ENCODE measurements at regions not wholly inside any gene's neighbourhood (a gene's known extent, or its start where the extent isn't known, plus 50 kb on each side); places are given as distances from the start of the nearest gene placed in this dataset.
A peak's percentile ranks its signal among the peaks of the same experiment; 100 is the strongest.
"Not testable (repeated sequence)": the region's sequence is repeated elsewhere in the genome, so short reads cannot be mapped to it uniquely, and the experiment has no call there.

DNA sequence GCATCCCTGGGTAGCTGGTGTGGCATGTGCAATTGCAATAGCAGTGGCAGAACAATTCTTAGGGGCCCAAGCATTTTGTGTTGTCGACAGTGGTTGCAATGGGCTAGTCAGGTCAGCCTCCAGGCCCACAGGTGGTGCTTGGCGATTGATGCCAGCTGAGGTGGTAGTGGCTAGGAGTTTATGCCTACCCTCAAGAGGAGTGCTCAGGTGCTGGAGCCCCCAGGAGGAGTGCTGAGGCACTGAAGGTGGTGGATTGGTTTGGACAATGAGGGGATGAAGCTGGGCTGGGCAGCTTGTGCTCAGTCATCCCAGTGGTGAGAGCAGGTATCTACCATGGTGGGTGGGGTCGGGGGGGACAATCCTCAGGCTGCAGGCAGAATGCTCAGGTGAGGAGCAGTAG lies 877.9 kb upstream of the TMEFF2 start:
- intact Hi-C loops (cut with DNase I), result no loop called here
- no peak overlapping the region for H3K27ac ChIP-seq (ENCODE audit: low read length)
- H3K4me3 ChIP-seq (ENCODE audit: low read length), result no peak overlapping the region
- DNase-seq (peak in 1 of 3 donors; percentile 33), ATAC-seq (no peak)
- no peaks in the 10 kb centered on the region for H3K4me1 ChIP-seq (ENCODE audit: control insufficient read depth, insufficient read depth, low read length)
- 56% methylated on average over 3 of the region's 3 CpGs for WGBS
- no peaks in the 10 kb centered on the region for H3K9me3 ChIP-seq (ENCODE audit: control insufficient read depth, low read length)
- no peaks in the 10 kb centered on the region for H3K27me3 ChIP-seq (ENCODE audit: control insufficient read depth, insufficient read depth)

DNA sequence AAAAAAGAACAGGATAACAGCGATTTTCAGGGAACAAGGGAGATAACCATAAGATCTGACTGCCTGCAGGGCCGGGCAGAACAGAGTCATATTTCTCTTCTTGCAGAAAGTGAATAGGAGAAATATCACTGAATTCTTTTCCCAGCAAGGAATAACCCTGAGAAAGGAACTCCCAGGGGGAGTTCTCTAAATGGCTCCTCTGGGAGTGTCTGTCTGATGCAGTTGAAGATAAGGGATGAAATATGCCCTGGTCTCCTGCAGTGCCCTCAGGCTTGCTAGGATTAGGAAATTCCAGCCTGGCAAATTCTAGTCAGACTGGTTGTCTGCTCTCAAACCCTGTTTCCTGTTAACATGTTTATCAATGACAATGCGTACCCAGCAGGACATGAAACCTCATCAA lies 830.8 kb upstream of the TMEFF2 start:
- H3K27ac ChIP-seq (ENCODE audit: low read length); ATAC-seq: not testable (repeated sequence)

DNA sequence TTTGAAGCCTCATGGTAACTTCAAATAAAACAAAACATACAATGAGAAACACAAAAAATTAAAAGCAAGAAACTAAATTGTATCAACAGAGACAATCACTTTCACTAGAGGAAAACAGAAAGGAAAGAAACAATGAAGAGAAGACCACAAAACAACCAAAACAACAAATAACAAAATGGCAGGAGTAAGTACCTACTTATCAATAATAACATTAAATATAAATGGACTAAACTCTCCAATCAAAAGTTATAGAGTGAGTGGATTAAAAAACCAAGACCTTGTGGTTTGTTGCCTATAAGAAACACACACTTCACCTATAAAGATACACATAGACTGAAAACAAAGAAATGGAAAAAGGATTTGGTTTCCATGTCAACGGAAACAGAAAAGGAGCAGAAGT lies 830.1 kb upstream of the TMEFF2 start:
- Histone ChIP-seq H3K4me3 (ENCODE audit: low read length) (no peak overlapping the region), H3K9me3 (ENCODE audit: control insufficient read depth, low read length) (no peaks in the 10 kb centered on the region), H3K27me3 (ENCODE audit: control insufficient read depth, insufficient read depth) (no peaks in the 10 kb centered on the region), H3K4me1 (ENCODE audit: control insufficient read depth, insufficient read depth, low read length) (no peaks in the 10 kb centered on the region), H3K27ac (ENCODE audit: low read length) (no peak overlapping the region)
- ATAC-seq (no peak), DNase-seq (no peak)
- WGBS, result 64% methylated on average over 1 of the region's 1 CpG
- intact Hi-C loops (cut with DNase I), result no loop called here

More for the DNA sequence above, 830.8 kb upstream of the TMEFF2 start:
- H3K4me3 ChIP-seq (ENCODE audit: low read length); H3K4me1 ChIP-seq (ENCODE audit: control insufficient read depth, insufficient read depth, low read length); DNase-seq; H3K27me3 ChIP-seq (ENCODE audit: control insufficient read depth, insufficient read depth); H3K9me3 ChIP-seq (ENCODE audit: control insufficient read depth, low read length); intact Hi-C loops (cut with DNase I): not testable (repeated sequence)
- 72% methylated on average over 3 of the region's 3 CpGs for WGBS

DNA sequence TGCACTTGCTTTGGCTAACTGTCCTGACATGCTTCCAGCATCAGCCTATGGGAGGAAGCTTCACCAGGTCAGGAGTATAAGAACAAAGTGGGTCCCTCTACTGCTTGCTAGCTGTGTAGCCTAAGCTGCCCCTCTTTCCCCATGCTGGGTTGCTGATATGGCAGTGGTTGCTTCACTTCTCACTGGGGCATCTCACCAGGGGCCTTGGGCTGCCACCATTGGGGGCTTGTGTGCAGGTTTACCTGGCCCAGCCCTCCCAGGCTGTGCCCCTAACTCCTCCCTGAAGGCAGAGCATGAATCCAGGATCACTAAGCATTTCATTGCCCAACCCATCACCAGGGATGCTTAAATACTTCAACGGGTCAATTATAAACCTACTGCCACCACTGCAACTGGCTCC lies 817.1 kb upstream of the TMEFF2 start:
- H3K4me3 ChIP-seq (ENCODE audit: low read length), result no peak overlapping the region
- ATAC-seq (no peak), DNase-seq (no peak)
- 89% methylated on average over 1 of the region's 1 CpG for WGBS
- no peaks in the 10 kb centered on the region for H3K4me1 ChIP-seq (ENCODE audit: control insufficient read depth, insufficient read depth, low read length)
- H3K9me3 ChIP-seq (ENCODE audit: control insufficient read depth, low read length), result no peaks in the 10 kb centered on the region
- intact Hi-C loops (cut with DNase I), result no loop called here
- no peaks in the 10 kb centered on the region for H3K27me3 ChIP-seq (ENCODE audit: control insufficient read depth, insufficient read depth)
- H3K27ac ChIP-seq (ENCODE audit: low read length), result no peak overlapping the region

DNA sequence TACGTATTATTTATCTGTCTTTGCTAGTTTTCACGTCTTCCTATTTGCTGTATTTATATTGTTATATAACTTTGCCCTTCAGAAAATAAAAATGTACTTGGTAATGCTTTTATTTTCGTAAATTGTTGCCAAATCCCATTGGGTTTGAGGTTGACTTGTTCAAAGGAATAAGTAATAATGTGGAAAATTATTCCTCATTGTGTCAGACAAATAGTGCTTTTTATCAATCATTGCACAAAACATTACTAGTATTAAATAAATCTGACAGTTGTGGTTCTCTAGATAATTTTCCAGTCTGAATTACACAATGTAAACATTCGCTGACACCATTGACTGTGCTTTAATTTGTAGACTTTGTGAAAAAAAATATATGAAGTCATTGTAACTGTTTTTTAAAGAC lies 798.3 kb upstream of the TMEFF2 start:
- DNase-seq (no peak), ATAC-seq (no peak)
- intact Hi-C loops (cut with DNase I), result no loop called here
- no peak overlapping the region for H3K4me3 ChIP-seq (ENCODE audit: low read length)
- H3K9me3 ChIP-seq (ENCODE audit: control insufficient read depth, low read length), result no peaks in the 10 kb centered on the region
- no peaks in the 10 kb centered on the region for H3K4me1 ChIP-seq (ENCODE audit: control insufficient read depth, insufficient read depth, low read length)
- no peak overlapping the region for H3K27ac ChIP-seq (ENCODE audit: low read length)
- 70% methylated on average over 4 of the region's 4 CpGs for WGBS
- H3K27me3 ChIP-seq (ENCODE audit: control insufficient read depth, insufficient read depth), result no peaks in the 10 kb centered on the region

DNA sequence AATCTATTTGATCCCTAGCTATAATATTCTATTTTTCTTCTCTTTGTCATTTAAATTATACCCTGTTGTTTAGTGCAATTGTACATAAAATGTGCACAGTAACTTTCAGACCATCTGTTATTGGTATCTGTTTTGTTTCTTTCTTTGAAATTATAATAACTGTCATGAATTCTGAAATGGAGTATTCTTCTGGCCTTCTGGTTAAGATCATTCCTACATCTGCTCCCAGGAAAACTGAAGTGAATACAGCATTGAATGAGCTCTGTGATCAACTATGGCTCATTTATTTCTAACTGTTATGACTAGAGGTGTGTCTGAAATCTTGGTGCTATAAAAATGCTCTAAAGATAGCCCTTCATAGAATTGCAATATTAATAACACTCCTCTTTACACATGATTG lies 788.4 kb upstream of the TMEFF2 start:
- intact Hi-C loops (cut with DNase I), result no loop called here
- no peak overlapping the region for H3K4me3 ChIP-seq (ENCODE audit: low read length)
- no peaks in the 10 kb centered on the region for H3K4me1 ChIP-seq (ENCODE audit: control insufficient read depth, insufficient read depth, low read length)
- ATAC-seq (no peak), DNase-seq (no peak)
- no peaks in the 10 kb centered on the region for H3K9me3 ChIP-seq (ENCODE audit: control insufficient read depth, low read length)
- no peaks in the 10 kb centered on the region for H3K27me3 ChIP-seq (ENCODE audit: control insufficient read depth, insufficient read depth)
- no peak overlapping the region for H3K27ac ChIP-seq (ENCODE audit: low read length)

DNA sequence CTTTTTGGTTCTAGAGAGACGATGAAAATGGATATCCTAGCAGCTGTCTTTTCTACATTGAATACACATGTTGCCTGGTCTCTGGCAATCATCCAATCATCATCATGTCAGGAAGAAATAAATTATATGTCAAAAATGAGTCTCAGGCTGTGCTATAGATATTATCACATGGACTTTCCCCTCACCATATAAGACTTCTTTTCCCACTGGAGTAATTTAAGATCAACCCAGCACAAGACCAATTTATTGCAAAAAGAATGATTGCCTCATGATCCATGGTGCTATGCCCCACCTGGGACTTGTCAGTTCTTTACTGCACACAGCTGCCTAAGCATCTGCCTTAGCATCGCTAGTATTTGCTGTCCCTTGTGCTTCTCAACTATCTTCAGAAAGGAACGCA lies 783.7 kb upstream of the TMEFF2 start:
- intact Hi-C loops (cut with DNase I), result no loop called here
- Histone ChIP-seq H3K4me1 (ENCODE audit: control insufficient read depth, insufficient read depth, low read length) (no peaks in the 10 kb centered on the region), H3K4me3 (ENCODE audit: low read length) (no peak overlapping the region), H3K27me3 (ENCODE audit: control insufficient read depth, insufficient read depth) (no peaks in the 10 kb centered on the region), H3K9me3 (ENCODE audit: control insufficient read depth, low read length) (no peaks in the 10 kb centered on the region), H3K27ac (ENCODE audit: low read length) (no peak overlapping the region)
- no peak for ATAC-seq
- no peak for DNase-seq
- 65% methylated on average over 3 of the region's 3 CpGs for WGBS

DNA sequence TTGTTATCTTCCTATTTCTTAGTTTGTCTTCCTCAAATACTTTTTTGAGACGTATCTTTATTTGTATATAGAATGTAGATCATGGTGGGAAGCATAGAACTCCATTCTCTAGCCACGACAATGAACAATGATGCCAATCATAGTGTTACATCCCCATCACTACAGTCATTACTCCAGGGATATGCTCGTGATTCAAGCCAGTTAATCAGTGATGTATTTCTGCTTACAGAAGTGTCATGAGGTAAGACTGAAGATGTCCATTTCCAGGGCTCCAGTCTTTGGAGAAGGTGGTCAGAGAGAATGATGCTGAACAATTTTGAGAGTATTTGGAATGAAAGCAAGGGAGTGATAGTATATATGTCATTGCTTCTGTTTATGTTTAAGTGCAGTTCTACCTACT lies 777.2 kb upstream of the TMEFF2 start:
- 46% methylated on average over 3 of the region's 3 CpGs for WGBS
- DNase-seq, result no peak
- Histone ChIP-seq H3K9me3 (ENCODE audit: control insufficient read depth, low read length) (no peaks in the 10 kb centered on the region), H3K27ac (ENCODE audit: low read length) (no peak overlapping the region), H3K4me1 (ENCODE audit: control insufficient read depth, insufficient read depth, low read length) (no peaks in the 10 kb centered on the region), H3K27me3 (ENCODE audit: control insufficient read depth, insufficient read depth) (no peaks in the 10 kb centered on the region), H3K4me3 (ENCODE audit: low read length) (no peak overlapping the region)
- ATAC-seq, result no peak
- intact Hi-C loops (cut with DNase I), result no loop called here

DNA sequence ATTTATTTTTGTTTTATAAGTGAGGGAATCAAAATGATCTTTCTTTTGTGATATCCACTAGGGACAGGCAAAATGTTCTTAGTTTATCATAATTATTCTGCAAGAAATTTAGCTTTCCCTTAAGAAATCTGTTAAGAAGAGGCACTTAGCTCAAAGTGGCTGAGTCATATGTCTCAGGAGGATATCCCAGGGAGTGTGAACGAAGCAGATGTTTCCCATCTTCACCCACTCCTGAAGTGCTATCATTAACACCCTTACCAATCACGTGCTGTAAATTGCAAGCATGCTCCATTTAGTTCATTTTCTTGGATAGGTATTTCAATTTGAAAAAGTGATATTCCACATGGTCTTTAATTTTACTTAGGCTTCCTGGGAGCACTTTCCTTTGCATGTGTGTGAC lies 774.3 kb upstream of the TMEFF2 start:
- no peaks in the 10 kb centered on the region for H3K4me1 ChIP-seq (ENCODE audit: control insufficient read depth, insufficient read depth, low read length)
- ATAC-seq, result no peak
- H3K9me3 ChIP-seq (ENCODE audit: control insufficient read depth, low read length), result no peaks in the 10 kb centered on the region
- H3K27me3 ChIP-seq (ENCODE audit: control insufficient read depth, insufficient read depth), result no peaks in the 10 kb centered on the region
- DNase-seq, result no peak
- intact Hi-C loops (cut with DNase I), result no loop called here
- no peak overlapping the region for H3K4me3 ChIP-seq (ENCODE audit: low read length)
- 15% methylated on average over 2 of the region's 2 CpGs for WGBS
- H3K27ac ChIP-seq (ENCODE audit: low read length), result no peak overlapping the region

DNA sequence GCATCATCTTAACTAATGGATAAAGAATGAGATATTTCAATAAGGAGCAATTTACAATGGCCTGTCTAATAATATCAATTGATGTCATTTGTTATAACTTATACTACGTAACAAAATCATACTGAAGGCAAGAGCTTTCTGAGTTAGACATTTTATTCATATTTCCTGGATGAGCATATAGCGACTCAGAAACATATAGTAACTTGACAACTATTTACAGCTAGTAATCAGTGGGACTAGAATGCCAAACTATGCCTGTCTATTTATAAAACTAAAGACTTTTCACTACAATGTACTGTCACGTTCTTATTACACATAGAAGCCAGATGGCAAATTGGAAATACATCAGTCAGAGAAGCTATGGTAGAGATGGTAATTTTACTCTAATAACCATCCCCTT lies 766.2 kb upstream of the TMEFF2 start:
- DNase-seq (no peak), ATAC-seq (no peak)
- Histone ChIP-seq H3K4me1 (ENCODE audit: control insufficient read depth, insufficient read depth, low read length) (no peaks in the 10 kb centered on the region), H3K27ac (ENCODE audit: low read length) (no peak overlapping the region), H3K27me3 (ENCODE audit: control insufficient read depth, insufficient read depth) (no peaks in the 10 kb centered on the region), H3K4me3 (ENCODE audit: low read length) (no peak overlapping the region), H3K9me3 (ENCODE audit: control insufficient read depth, low read length) (no peaks in the 10 kb centered on the region)
- intact Hi-C loops (cut with DNase I), result no loop called here
- WGBS, result 55% methylated on average over 3 of the region's 3 CpGs

DNA sequence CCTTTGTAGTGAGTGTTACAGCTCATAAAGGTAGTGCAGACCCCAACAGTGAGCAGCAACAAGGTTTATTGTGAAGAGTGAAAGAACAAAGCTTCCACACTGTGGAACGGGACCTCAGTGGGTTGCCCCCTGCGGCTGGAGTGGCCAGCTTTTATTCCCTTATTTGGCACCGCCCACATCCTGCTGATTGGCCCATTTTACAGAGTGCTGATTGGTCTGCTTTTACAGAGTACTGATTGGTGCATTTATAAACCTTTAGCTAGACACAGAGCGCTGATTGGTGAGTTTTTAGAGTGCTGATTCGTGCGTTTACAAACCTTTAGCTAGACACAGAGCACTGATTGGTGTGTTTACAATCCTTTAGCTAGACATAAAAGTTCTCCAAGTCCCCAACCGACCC lies 763.9 kb upstream of the TMEFF2 start:
- H3K27ac ChIP-seq (ENCODE audit: low read length); H3K27me3 ChIP-seq (ENCODE audit: control insufficient read depth, insufficient read depth); ATAC-seq; H3K4me3 ChIP-seq (ENCODE audit: low read length); H3K4me1 ChIP-seq (ENCODE audit: control insufficient read depth, insufficient read depth, low read length); intact Hi-C loops (cut with DNase I); DNase-seq; H3K9me3 ChIP-seq (ENCODE audit: control insufficient read depth, low read length): not testable (repeated sequence)
- WGBS, result 81% methylated on average over 7 of the region's 7 CpGs

DNA sequence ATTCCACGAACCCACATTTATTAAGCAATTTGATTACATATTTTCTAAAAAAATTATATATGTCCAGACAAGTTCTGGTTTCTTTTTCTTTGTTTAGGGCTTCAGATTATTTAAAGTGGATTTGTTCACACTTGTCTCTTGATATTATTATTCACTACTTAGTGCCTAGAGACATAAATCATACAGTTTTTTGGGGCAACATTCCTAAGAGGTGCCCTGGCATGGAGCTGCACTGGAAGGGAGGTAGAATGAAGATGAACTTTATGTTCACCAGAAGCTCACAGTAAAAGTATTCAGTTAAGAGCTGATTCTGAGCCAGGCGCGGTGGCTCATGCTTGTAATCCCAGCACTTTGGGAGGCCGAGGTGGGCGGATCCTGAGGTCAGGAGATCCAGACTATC lies 762.7 kb upstream of the TMEFF2 start:
- Histone ChIP-seq H3K27me3 (ENCODE audit: control insufficient read depth, insufficient read depth) (no peaks in the 10 kb centered on the region), H3K4me1 (ENCODE audit: control insufficient read depth, insufficient read depth, low read length) (no peaks in the 10 kb centered on the region), H3K9me3 (ENCODE audit: control insufficient read depth, low read length) (no peaks in the 10 kb centered on the region), H3K4me3 (ENCODE audit: low read length) (no peak overlapping the region), H3K27ac (ENCODE audit: low read length) (no peak overlapping the region)
- 88% methylated on average over 5 of the region's 5 CpGs for WGBS
- ATAC-seq (no peak), DNase-seq (no peak)
- intact Hi-C loops (cut with DNase I), result no loop called here
